Stomach (tissue), 4 donors: ENCODE measurements at regions not wholly inside any gene's neighbourhood (a gene's known extent, or its start where the extent isn't known, plus 50 kb on each side); places are given as distances from the start of the nearest gene placed in this dataset.

Experiments used
- CTCF ChIP-seq, 7 experiments: fragments of 450-650 bp in 4 of 7; fragments of 200-600 bp in 3 of 7; sonication (generic) in 3 of 7; IDR thresholded peaks; one replicate each; pipeline ENCODE4 v1.5.1; 2016 to 2019; ENCODE audit warnings: antibody characterized with exemption in 7 of 7, control low read depth in 2 of 7, mild to moderate bottlenecking in 1 of 7
- POLR2A ChIP-seq, 4 donors: fragments of 450-650 bp; IDR thresholded peaks; one replicate each; pipeline ENCODE4 v1.6.1; 2016; ENCODE audit warnings: antibody characterized with exemption in 4 of 4, control low read depth in 2 of 4, mild to moderate bottlenecking in 1 of 4, moderate library complexity in 1 of 4
- POLR2AphosphoS5 ChIP-seq, 3 donors: sonication (generic); formaldehyde crosslinking; IDR thresholded peaks; one replicate each; pipeline ENCODE4 v1.6.1; 2016; ENCODE audit warnings: antibody characterized with exemption in 3 of 3

GRCh38 chr10:20683345-20683744, 213.8 kb downstream of the NEBL start:
- no peak for TF ChIP-seq POLR2A (IDR thresholded peaks at IDR 0.05)
- TF ChIP-seq CTCF (IDR thresholded peaks at IDR 0.05): no peak
- no peak for TF ChIP-seq POLR2AphosphoS5 (IDR thresholded peaks at IDR 0.05)
